GM23338 (cell line): ENCODE measurements at regions not wholly inside any gene's neighbourhood (a gene's known extent, or its start where the extent isn't known, plus 50 kb on each side); places are given as distances from the start of the nearest gene placed in this dataset.

ENCODE experiments used
- ATAC-seq: fragments of 200-7000 bp; cut with Tn5 transposase; 3 replicates; pipeline ENCODE4 v1.9.1; 2020
- DNase-seq: peaks from one replicate; pipeline ENCODE4 v3.0.0-alpha.2; 2015; ENCODE audit warnings: low spot score
- H2AFZ ChIP-seq: fragments of 200-600 bp; sonication (generic); 2 replicates; pipeline ENCODE4 v1.8.0; 2016; ENCODE audit warnings: antibody characterized with exemption, mild to moderate bottlenecking, moderate library complexity
- H3F3A ChIP-seq: fragments of 200-600 bp; sonication (generic); replicated peaks from 2 replicates; pipeline ENCODE4 v1.8.0; 2017; ENCODE audit warnings: antibody characterized with exemption, mixed run types, low read depth
- H3K27ac ChIP-seq: fragments of 200-600 bp; sonication (generic); 2 replicates; pipeline ENCODE4 v1.6.1; 2016; ENCODE audit warnings: low read depth
- H3K27me3 ChIP-seq: fragments of 200-600 bp; sonication (generic); 2 replicates; pipeline ENCODE4 v1.8.0; 2016; ENCODE audit warnings: mild to moderate bottlenecking, mixed run types, moderate library complexity; ENCODE audit not compliant: insufficient read depth
- H3K36me3 ChIP-seq: fragments of 200-600 bp; sonication (generic); 2 replicates; pipeline ENCODE4 v1.8.0; 2016; ENCODE audit warnings: mild to moderate bottlenecking; ENCODE audit not compliant: insufficient read depth
- H3K4me1 ChIP-seq: fragments of 200-600 bp; sonication (generic); 2 replicates; pipeline ENCODE4 v1.8.0; 2016; ENCODE audit warnings: mild to moderate bottlenecking, moderate library complexity; ENCODE audit not compliant: insufficient read depth
- H3K4me2 ChIP-seq: fragments of 200-600 bp; sonication (generic); 2 replicates; pipeline ENCODE4 v1.7.1; 2017; ENCODE audit warnings: mixed run types
- H3K4me3 ChIP-seq: fragments of 200-600 bp; sonication (generic); 2 replicates; pipeline ENCODE4 v1.6.1; 2016; ENCODE audit warnings: mixed run types
- H3K79me2 ChIP-seq: fragments of 200-600 bp; sonication (generic); replicated peaks from 2 replicates; pipeline ENCODE4 v1.8.0; 2017; ENCODE audit warnings: mild to moderate bottlenecking; ENCODE audit not compliant: insufficient read depth
- H3K9me2 ChIP-seq: fragments of 200-600 bp; sonication (generic); 2 replicates; pipeline ENCODE4 v1.8.0; 2017; ENCODE audit not compliant: insufficient read depth
- H4K20me1 ChIP-seq: fragments of 200-600 bp; sonication (generic); replicated peaks from 2 replicates; pipeline ENCODE4 v1.8.0; 2017; ENCODE audit warnings: mild to moderate bottlenecking; ENCODE audit not compliant: insufficient read depth
- H3K27ac Mint-ChIP-seq: 2 replicates; pipeline ENCODE4 v1.8.0; 2020; ENCODE audit warnings: inconsistent platforms, mild to moderate bottlenecking, moderate library complexity, mixed read lengths
- H3K27me3 Mint-ChIP-seq: 3 replicates; pipeline ENCODE4 v1.8.0; 2022; ENCODE audit warnings: low read depth, mild to moderate bottlenecking, moderate library complexity, mixed read lengths, inconsistent platforms; ENCODE audit not compliant: insufficient read depth, poor library complexity
- H3K36me3 Mint-ChIP-seq: 3 replicates; pipeline ENCODE4 v1.8.0; 2021; ENCODE audit warnings: low read depth, mild to moderate bottlenecking, inconsistent platforms, moderate library complexity, mixed read lengths
- H3K4me1 Mint-ChIP-seq: 3 replicates; pipeline ENCODE4 v1.8.0; 2020; ENCODE audit warnings: mild to moderate bottlenecking, inconsistent platforms, mixed read lengths
- H3K4me3 Mint-ChIP-seq: 3 replicates; pipeline ENCODE4 v1.8.0; 2021; ENCODE audit warnings: moderate library complexity, mild to moderate bottlenecking, inconsistent platforms, mixed read lengths
- H3K9me3 Mint-ChIP-seq: 3 replicates; pipeline ENCODE4 v1.8.0; 2020; ENCODE audit warnings: moderate library complexity, mild to moderate bottlenecking, inconsistent platforms, mixed read lengths
- CREB1 ChIP-seq: fragments of 250-450 bp; sonication (Bioruptor Pico); IDR thresholded peaks from 2 replicates; pipeline ENCODE4 v1.5.0; 2020; ENCODE audit warnings: low read depth, mild to moderate bottlenecking, moderate library complexity
- EZH2 ChIP-seq: fragments of 200-600 bp; sonication (generic); IDR thresholded peaks from one replicate; pipeline ENCODE4 v1.8.0; 2017; ENCODE audit warnings: antibody characterized with exemption, mild to moderate bottlenecking, low read depth; ENCODE audit not compliant: unreplicated experiment
- EZH2phosphoT487 ChIP-seq: fragments of 200-600 bp; sonication (generic); IDR thresholded peaks from one replicate; pipeline ENCODE4 v1.8.1; 2018; ENCODE audit warnings: antibody characterized with exemption; ENCODE audit not compliant: unreplicated experiment
- JUNB ChIP-seq: IDR thresholded peaks from one replicate; pipeline ENCODE4 v1.6.1; 2016; ENCODE audit warnings: antibody characterized with exemption; ENCODE audit not compliant: unreplicated experiment
- NANOG ChIP-seq: IDR thresholded peaks from 2 replicates; pipeline ENCODE4 v1.6.1; 2016; ENCODE audit warnings: antibody characterized with exemption, borderline replicate concordance
- POLR2AphosphoS5 ChIP-seq: IDR thresholded peaks from 2 replicates; pipeline ENCODE4 v1.6.1; 2016; ENCODE audit warnings: antibody characterized with exemption, low read depth
- STAT1 ChIP-seq: IDR thresholded peaks from one replicate; pipeline ENCODE4 v1.6.1; 2016; ENCODE audit warnings: antibody characterized with exemption; ENCODE audit not compliant: unreplicated experiment
- ZNF331 ChIP-seq: fragments of 250-450 bp; sonication (Bioruptor Pico); IDR thresholded peaks from 2 replicates; pipeline ENCODE4 v1.5.0; 2020; ENCODE audit warnings: low read depth, mild to moderate bottlenecking, moderate library complexity
- ZNF462 ChIP-seq: fragments of 250-450 bp; sonication (Bioruptor Pico); IDR thresholded peaks from 2 replicates; pipeline ENCODE4 v1.5.0; 2020; ENCODE audit warnings: mild to moderate bottlenecking, moderate library complexity
- TF ChIP-seq, protein P1 (sequence below): IDR thresholded peaks from one replicate; pipeline ENCODE4 v1.6.1; 2018; ENCODE audit warnings: antibody characterized with exemption; ENCODE audit not compliant: unreplicated experiment
- TF ChIP-seq, protein P2 (sequence below): IDR thresholded peaks from 2 replicates; pipeline ENCODE4 v1.6.1; 2016; ENCODE audit warnings: antibody characterized with exemption
- TF ChIP-seq, protein P3 (sequence below), 2 experiments: fragments of 200-600 bp in 1 of 2; sonication (generic) in 1 of 2; conservative IDR thresholded peaks; 2 replicates each; pipeline versions ENCODE4 v1.5.1 to v1.6.1; 2016 to 2017; ENCODE audit warnings: antibody characterized with exemption in 2 of 2, low read depth in 2 of 2, mild to moderate bottlenecking in 2 of 2, moderate library complexity in 1 of 2

GRCh38 chr18:68215931-68216330 lies 499.0 kb downstream of the TMX3 start (continued):
- TF ChIP-seq, protein P1, sequence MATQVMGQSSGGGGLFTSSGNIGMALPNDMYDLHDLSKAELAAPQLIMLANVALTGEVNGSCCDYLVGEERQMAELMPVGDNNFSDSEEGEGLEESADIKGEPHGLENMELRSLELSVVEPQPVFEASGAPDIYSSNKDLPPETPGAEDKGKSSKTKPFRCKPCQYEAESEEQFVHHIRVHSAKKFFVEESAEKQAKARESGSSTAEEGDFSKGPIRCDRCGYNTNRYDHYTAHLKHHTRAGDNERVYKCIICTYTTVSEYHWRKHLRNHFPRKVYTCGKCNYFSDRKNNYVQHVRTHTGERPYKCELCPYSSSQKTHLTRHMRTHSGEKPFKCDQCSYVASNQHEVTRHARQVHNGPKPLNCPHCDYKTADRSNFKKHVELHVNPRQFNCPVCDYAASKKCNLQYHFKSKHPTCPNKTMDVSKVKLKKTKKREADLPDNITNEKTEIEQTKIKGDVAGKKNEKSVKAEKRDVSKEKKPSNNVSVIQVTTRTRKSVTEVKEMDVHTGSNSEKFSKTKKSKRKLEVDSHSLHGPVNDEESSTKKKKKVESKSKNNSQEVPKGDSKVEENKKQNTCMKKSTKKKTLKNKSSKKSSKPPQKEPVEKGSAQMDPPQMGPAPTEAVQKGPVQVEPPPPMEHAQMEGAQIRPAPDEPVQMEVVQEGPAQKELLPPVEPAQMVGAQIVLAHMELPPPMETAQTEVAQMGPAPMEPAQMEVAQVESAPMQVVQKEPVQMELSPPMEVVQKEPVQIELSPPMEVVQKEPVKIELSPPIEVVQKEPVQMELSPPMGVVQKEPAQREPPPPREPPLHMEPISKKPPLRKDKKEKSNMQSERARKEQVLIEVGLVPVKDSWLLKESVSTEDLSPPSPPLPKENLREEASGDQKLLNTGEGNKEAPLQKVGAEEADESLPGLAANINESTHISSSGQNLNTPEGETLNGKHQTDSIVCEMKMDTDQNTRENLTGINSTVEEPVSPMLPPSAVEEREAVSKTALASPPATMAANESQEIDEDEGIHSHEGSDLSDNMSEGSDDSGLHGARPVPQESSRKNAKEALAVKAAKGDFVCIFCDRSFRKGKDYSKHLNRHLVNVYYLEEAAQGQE = no peak
- TF ChIP-seq, protein P2, sequence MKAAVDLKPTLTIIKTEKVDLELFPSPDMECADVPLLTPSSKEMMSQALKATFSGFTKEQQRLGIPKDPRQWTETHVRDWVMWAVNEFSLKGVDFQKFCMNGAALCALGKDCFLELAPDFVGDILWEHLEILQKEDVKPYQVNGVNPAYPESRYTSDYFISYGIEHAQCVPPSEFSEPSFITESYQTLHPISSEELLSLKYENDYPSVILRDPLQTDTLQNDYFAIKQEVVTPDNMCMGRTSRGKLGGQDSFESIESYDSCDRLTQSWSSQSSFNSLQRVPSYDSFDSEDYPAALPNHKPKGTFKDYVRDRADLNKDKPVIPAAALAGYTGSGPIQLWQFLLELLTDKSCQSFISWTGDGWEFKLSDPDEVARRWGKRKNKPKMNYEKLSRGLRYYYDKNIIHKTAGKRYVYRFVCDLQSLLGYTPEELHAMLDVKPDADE = no peak

DNA sequence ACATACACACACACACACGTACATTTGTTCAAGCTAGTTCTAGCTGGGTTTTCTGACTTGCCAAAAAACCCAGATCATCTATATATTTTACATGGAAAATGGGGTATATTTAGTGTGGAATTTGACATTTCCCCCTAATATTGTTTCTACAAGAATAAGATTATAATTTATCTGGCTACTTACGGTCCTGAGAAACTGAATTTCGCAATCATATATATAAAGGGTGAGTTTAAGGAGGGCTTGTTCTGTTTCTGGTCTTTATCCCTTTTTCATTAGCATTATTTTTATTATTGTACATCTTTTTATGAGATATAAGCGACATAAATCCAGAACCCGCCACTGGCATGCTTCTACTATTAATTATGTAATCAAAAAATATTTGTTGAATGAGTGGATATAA lies 528.9 kb downstream of the TMX3 start:
- Mint-ChIP-seq H3K27me3 (peaks cover 2% of the 10 kb centered on the region), H3K4me1 (peaks cover 10% of the 10 kb centered on the region), H3K27ac (no peak overlapping the region), H3K9me3 (no peaks in the 10 kb centered on the region), H3K4me3 (no peak overlapping the region), H3K36me3 (no peaks in the 10 kb centered on the region)
- Histone ChIP-seq H3K4me2 (no peak overlapping the region), H3F3A (no peaks in the 10 kb centered on the region), H3K9me2 (no peaks in the 10 kb centered on the region), H3K79me2 (no peaks in the 10 kb centered on the region), H2AFZ (no peak overlapping the region), H3K36me3 (no peaks in the 10 kb centered on the region), H4K20me1 (no peaks in the 10 kb centered on the region), H3K4me1 (no peaks in the 10 kb centered on the region), H3K27ac (no peak overlapping the region), H3K4me3 (no peak overlapping the region), H3K27me3 (no peaks in the 10 kb centered on the region)
- DNase-seq (no peak), ATAC-seq (no peak)
- TF ChIP-seq EZH2 = no peak
- no peak for TF ChIP-seq STAT1
- no peak for TF ChIP-seq ZNF462
- TF ChIP-seq NANOG = no peak
- no peak for TF ChIP-seq CREB1
- TF ChIP-seq, protein P3, sequence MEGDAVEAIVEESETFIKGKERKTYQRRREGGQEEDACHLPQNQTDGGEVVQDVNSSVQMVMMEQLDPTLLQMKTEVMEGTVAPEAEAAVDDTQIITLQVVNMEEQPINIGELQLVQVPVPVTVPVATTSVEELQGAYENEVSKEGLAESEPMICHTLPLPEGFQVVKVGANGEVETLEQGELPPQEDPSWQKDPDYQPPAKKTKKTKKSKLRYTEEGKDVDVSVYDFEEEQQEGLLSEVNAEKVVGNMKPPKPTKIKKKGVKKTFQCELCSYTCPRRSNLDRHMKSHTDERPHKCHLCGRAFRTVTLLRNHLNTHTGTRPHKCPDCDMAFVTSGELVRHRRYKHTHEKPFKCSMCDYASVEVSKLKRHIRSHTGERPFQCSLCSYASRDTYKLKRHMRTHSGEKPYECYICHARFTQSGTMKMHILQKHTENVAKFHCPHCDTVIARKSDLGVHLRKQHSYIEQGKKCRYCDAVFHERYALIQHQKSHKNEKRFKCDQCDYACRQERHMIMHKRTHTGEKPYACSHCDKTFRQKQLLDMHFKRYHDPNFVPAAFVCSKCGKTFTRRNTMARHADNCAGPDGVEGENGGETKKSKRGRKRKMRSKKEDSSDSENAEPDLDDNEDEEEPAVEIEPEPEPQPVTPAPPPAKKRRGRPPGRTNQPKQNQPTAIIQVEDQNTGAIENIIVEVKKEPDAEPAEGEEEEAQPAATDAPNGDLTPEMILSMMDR (conservative IDR thresholded peaks at IDR 0.05; ENCODE audit: low read depth in 2 of 2) = no peak
- TF ChIP-seq, protein P2 = no peak
- no peak for TF ChIP-seq EZH2phosphoT487
- TF ChIP-seq JUNB = no peak
- no peak for TF ChIP-seq ZNF331 (CRISPR knock-in tag)
- TF ChIP-seq POLR2AphosphoS5 = no peak
